ENCODE measurements at regions not wholly inside any gene's neighbourhood (a gene's known extent, or its start where the extent isn't known, plus 50 kb on each side); places are given as distances from the start of the nearest gene placed in this dataset.

DNA sequence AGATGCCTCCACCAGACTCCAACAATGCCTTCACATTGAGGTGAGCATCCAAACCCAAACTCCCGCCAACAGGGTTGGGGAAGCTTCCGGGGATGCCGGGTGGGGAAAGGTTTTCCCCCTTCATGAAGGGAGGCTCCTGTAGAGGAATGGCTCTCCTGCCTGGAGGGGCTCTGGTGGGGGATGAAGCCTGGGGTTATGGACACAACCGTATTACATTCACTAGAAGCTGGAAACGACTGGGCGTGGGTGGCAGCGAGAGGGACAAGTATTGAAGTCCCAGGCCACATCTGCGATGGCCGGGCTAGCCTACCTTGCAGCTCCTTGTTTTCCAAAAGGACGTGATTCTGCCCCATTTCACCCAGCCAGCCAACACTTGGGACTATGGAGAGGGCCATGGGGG, 321.1 kb downstream of the C16orf95 start:
- H3K27me3 ChIP-seq (ENCODE audit: control insufficient read depth in 4 of 4, insufficient read depth in 4 of 4, low read length in 3 of 4) = peaks cover 0 to 14% (median 0%) of the 10 kb centered on the region in 4 donors
- no peaks in the 10 kb centered on the region for H3K36me3 ChIP-seq (ENCODE audit: control insufficient read depth in 4 of 4, insufficient read depth in 3 of 4, low read depth in 1 of 4, low read length in 3 of 4)
- DNase-seq (ENCODE audit: low spot score) = no peak
- H3K27ac ChIP-seq (ENCODE audit: low read depth in 1 of 2, low read length in 2 of 2) = no peak overlapping the region
- H3K4me1 ChIP-seq (ENCODE audit: control insufficient read depth in 4 of 4, insufficient read depth in 4 of 4, low read length in 3 of 4) = no peaks in the 10 kb centered on the region
- TF ChIP-seq FOXA2 (IDR thresholded peaks at IDR 0.05) = no peak
- no peak for TF ChIP-seq RXRA (IDR thresholded peaks at IDR 0.05)
- TF ChIP-seq, protein P1, sequence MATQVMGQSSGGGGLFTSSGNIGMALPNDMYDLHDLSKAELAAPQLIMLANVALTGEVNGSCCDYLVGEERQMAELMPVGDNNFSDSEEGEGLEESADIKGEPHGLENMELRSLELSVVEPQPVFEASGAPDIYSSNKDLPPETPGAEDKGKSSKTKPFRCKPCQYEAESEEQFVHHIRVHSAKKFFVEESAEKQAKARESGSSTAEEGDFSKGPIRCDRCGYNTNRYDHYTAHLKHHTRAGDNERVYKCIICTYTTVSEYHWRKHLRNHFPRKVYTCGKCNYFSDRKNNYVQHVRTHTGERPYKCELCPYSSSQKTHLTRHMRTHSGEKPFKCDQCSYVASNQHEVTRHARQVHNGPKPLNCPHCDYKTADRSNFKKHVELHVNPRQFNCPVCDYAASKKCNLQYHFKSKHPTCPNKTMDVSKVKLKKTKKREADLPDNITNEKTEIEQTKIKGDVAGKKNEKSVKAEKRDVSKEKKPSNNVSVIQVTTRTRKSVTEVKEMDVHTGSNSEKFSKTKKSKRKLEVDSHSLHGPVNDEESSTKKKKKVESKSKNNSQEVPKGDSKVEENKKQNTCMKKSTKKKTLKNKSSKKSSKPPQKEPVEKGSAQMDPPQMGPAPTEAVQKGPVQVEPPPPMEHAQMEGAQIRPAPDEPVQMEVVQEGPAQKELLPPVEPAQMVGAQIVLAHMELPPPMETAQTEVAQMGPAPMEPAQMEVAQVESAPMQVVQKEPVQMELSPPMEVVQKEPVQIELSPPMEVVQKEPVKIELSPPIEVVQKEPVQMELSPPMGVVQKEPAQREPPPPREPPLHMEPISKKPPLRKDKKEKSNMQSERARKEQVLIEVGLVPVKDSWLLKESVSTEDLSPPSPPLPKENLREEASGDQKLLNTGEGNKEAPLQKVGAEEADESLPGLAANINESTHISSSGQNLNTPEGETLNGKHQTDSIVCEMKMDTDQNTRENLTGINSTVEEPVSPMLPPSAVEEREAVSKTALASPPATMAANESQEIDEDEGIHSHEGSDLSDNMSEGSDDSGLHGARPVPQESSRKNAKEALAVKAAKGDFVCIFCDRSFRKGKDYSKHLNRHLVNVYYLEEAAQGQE (IDR thresholded peaks at IDR 0.05) = no peak
- TF ChIP-seq, protein P2, sequence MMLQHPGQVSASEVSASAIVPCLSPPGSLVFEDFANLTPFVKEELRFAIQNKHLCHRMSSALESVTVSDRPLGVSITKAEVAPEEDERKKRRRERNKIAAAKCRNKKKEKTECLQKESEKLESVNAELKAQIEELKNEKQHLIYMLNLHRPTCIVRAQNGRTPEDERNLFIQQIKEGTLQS (IDR thresholded peaks at IDR 0.05) = no peak
- no peak for TF ChIP-seq SP1 (IDR thresholded peaks at IDR 0.05)
- no peak for TF ChIP-seq JUND (IDR thresholded peaks at IDR 0.05)
- no peak for TF ChIP-seq GABPA (IDR thresholded peaks at IDR 0.05 in 1 of 2, conservative IDR thresholded peaks at IDR 0.05 in 1 of 2)
- TF ChIP-seq, protein P3, sequence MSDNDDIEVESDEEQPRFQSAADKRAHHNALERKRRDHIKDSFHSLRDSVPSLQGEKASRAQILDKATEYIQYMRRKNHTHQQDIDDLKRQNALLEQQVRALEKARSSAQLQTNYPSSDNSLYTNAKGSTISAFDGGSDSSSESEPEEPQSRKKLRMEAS (IDR thresholded peaks at IDR 0.05) = no peak
- TF ChIP-seq YY1 (IDR thresholded peaks at IDR 0.05) = no peak
- TF ChIP-seq RAD21 (IDR thresholded peaks at IDR 0.05) = no peak
- no peak for TF ChIP-seq TAF1 (conservative IDR thresholded peaks at IDR 0.05)
- TF ChIP-seq, protein P4, sequence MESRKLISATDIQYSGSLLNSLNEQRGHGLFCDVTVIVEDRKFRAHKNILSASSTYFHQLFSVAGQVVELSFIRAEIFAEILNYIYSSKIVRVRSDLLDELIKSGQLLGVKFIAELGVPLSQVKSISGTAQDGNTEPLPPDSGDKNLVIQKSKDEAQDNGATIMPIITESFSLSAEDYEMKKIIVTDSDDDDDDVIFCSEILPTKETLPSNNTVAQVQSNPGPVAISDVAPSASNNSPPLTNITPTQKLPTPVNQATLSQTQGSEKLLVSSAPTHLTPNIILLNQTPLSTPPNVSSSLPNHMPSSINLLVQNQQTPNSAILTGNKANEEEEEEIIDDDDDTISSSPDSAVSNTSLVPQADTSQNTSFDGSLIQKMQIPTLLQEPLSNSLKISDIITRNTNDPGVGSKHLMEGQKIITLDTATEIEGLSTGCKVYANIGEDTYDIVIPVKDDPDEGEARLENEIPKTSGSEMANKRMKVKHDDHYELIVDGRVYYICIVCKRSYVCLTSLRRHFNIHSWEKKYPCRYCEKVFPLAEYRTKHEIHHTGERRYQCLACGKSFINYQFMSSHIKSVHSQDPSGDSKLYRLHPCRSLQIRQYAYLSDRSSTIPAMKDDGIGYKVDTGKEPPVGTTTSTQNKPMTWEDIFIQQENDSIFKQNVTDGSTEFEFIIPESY (IDR thresholded peaks at IDR 0.05) = no peak
- no peak for TF ChIP-seq FOXA1 (IDR thresholded peaks at IDR 0.05)
- no peak for TF ChIP-seq EGR1 (IDR thresholded peaks at IDR 0.05; ENCODE audit: low read depth in 2 of 2)
- TF ChIP-seq HNF4A (conservative IDR thresholded peaks at IDR 0.05) = no peak
- TF ChIP-seq, protein P5, sequence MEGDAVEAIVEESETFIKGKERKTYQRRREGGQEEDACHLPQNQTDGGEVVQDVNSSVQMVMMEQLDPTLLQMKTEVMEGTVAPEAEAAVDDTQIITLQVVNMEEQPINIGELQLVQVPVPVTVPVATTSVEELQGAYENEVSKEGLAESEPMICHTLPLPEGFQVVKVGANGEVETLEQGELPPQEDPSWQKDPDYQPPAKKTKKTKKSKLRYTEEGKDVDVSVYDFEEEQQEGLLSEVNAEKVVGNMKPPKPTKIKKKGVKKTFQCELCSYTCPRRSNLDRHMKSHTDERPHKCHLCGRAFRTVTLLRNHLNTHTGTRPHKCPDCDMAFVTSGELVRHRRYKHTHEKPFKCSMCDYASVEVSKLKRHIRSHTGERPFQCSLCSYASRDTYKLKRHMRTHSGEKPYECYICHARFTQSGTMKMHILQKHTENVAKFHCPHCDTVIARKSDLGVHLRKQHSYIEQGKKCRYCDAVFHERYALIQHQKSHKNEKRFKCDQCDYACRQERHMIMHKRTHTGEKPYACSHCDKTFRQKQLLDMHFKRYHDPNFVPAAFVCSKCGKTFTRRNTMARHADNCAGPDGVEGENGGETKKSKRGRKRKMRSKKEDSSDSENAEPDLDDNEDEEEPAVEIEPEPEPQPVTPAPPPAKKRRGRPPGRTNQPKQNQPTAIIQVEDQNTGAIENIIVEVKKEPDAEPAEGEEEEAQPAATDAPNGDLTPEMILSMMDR (IDR thresholded peaks at IDR 0.05; ENCODE audit: low read depth, low read length, missing input control) = no peak
- no peak for TF ChIP-seq HNF4G (IDR thresholded peaks at IDR 0.05)
- 91% methylated on average over 10 of the region's 10 CpGs for WGBS
- no peak overlapping the region for H3K4me3 ChIP-seq (ENCODE audit: low read depth in 1 of 3, low read length in 3 of 3)
- H3K9ac ChIP-seq (ENCODE audit: low read depth in 1 of 2, low read length in 2 of 2) = no peak overlapping the region
- H3K9me3 ChIP-seq (ENCODE audit: control insufficient read depth in 4 of 4, low read length in 3 of 4) = no peaks in the 10 kb centered on the region

DNA sequence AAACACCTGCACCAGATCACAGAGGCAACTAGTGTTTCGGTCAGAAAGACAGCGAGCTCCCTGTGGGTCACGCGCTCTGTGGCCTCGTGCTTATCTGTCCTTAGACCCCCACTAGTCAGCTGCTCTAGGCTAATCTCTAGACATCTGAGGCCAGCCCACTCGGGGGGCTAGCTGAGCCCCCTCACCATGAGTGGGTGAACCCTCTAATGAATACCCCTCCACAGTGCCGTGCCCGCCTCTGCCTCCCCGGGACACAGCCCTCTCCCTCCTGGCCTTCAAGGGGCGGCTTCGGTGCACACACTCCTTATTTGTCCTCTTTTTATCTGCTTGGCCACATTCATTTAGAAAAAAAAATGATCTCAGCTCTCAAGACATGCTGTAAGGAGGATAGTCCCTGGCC, 320.1 kb downstream of the C16orf95 start:
- Histone ChIP-seq H3K27me3 (ENCODE audit: control insufficient read depth in 4 of 4, insufficient read depth in 4 of 4, low read length in 3 of 4) (peaks cover 0 to 12% (median 0%) of the 10 kb centered on the region in 4 donors), H3K4me1 (ENCODE audit: control insufficient read depth in 4 of 4, insufficient read depth in 4 of 4, low read length in 3 of 4) (no peaks in the 10 kb centered on the region), H3K4me3 (ENCODE audit: low read depth in 1 of 3, low read length in 3 of 3) (no peak overlapping the region), H3K9ac (ENCODE audit: low read depth in 1 of 2, low read length in 2 of 2) (no peak overlapping the region), H3K27ac (ENCODE audit: low read depth in 1 of 2, low read length in 2 of 2) (no peak overlapping the region), H3K9me3 (ENCODE audit: control insufficient read depth in 4 of 4, low read length in 3 of 4) (no peaks in the 10 kb centered on the region), H3K36me3 (ENCODE audit: control insufficient read depth in 4 of 4, insufficient read depth in 3 of 4, low read depth in 1 of 4, low read length in 3 of 4) (no peaks in the 10 kb centered on the region)
- WGBS = 79% methylated on average over 11 of the region's 11 CpGs
- DNase-seq (ENCODE audit: low spot score) = no peak
- TF ChIP-seq, protein P1 (IDR thresholded peaks at IDR 0.05) = no peak
- no peak for TF ChIP-seq HNF4G (IDR thresholded peaks at IDR 0.05)
- TF ChIP-seq, protein P5 (IDR thresholded peaks at IDR 0.05; ENCODE audit: low read depth, low read length, missing input control) = no peak
- TF ChIP-seq FOXA1 (IDR thresholded peaks at IDR 0.05) = no peak
- TF ChIP-seq, protein P2 (IDR thresholded peaks at IDR 0.05) = no peak
- no peak for TF ChIP-seq EGR1 (IDR thresholded peaks at IDR 0.05; ENCODE audit: low read depth in 2 of 2)
- TF ChIP-seq, protein P3 (IDR thresholded peaks at IDR 0.05) = no peak
- TF ChIP-seq YY1 (IDR thresholded peaks at IDR 0.05) = no peak
- TF ChIP-seq JUND (IDR thresholded peaks at IDR 0.05) = no peak

All from liver (tissue), 8 donors.